Astrocyte (in vitro differentiated cells and primary cell): ENCODE measurements at regions not wholly inside any gene's neighbourhood (a gene's known extent, or its start where the extent isn't known, plus 50 kb on each side); places are given as distances from the start of the nearest gene placed in this dataset.

Experiments
- CTCF ChIP-seq: IDR thresholded peaks from 2 replicates; pipeline ENCODE4 v1.5.1; 2011; ENCODE audit warnings: low read depth, mild to moderate bottlenecking, inconsistent platforms, low read length, moderate library complexity; ENCODE audit not compliant: insufficient read depth
- EZH2 ChIP-seq: IDR thresholded peaks from 2 replicates; pipeline ENCODE4 v1.6.1; 2012; ENCODE audit warnings: mild to moderate bottlenecking, low read length, inconsistent platforms; ENCODE audit not compliant: insufficient read depth

DNA sequence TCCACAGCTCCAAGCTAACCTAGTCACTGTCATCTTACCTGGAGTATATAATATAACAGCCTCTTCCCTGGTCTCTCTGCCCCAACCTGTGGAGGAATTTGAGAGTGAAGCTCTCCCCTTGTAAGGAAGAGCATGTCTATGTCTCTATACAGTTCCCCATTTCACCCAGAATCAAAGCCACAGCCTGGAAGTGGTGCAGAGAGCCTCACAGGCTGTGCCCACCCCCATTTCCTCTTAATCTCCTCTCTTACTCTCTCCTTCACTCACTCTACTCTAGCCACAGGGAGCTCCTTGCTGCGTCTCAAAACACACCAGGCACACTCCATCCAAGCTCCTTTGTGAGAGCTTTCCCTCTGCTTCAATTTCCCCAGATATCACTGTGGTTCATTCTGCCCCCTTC is 302.5 kb upstream of the ISX start:
- no peak for TF ChIP-seq CTCF
- TF ChIP-seq EZH2, result no peak
